H9 (cell line): ENCODE measurements at regions not wholly inside any gene's neighbourhood (a gene's known extent, or its start where the extent isn't known, plus 50 kb on each side); places are given as distances from the start of the nearest gene placed in this dataset.

Experiments used
- DNase-seq: peaks from one replicate; pipeline ENCODE4 v3.0.0-alpha.2; 2017
- H2AFZ ChIP-seq: one replicate; pipeline ENCODE4 v1.6.1; 2013; ENCODE audit warnings: mild to moderate bottlenecking, low read length, control low read depth, moderate library complexity
- H2AK5ac ChIP-seq: 2 replicates; pipeline ENCODE4 v1.6.1; 2013; ENCODE audit warnings: low read length, control low read depth, mixed read lengths; ENCODE audit not compliant: insufficient read length
- H2BK120ac ChIP-seq: one replicate; pipeline ENCODE4 v1.6.1; 2013; ENCODE audit warnings: low read depth, mild to moderate bottlenecking, low read length, control low read depth, inconsistent platforms; ENCODE audit not compliant: poor library complexity, severe bottlenecking
- H2BK12ac ChIP-seq: 2 replicates; pipeline ENCODE4 v1.6.1; 2013; ENCODE audit warnings: low read length, control low read depth, mixed read lengths, low read depth; ENCODE audit not compliant: insufficient read length
- H2BK15ac ChIP-seq: 2 replicates; pipeline ENCODE4 v1.6.1; 2013; ENCODE audit warnings: low read depth, low read length, control low read depth
- H2BK20ac ChIP-seq: one replicate; pipeline ENCODE4 v1.6.1; 2013; ENCODE audit warnings: low read depth, mild to moderate bottlenecking, low read length, control low read depth, inconsistent platforms; ENCODE audit not compliant: poor library complexity, severe bottlenecking
- H2BK5ac ChIP-seq: 2 replicates; pipeline ENCODE4 v1.6.1; 2013; ENCODE audit warnings: low read length, control low read depth, mixed read lengths; ENCODE audit not compliant: insufficient read length
- H3K14ac ChIP-seq: 2 replicates; pipeline ENCODE4 v1.6.1; 2013; ENCODE audit warnings: low read length, control low read depth; ENCODE audit not compliant: insufficient read depth
- H3K18ac ChIP-seq: 2 replicates; pipeline ENCODE4 v1.6.1; 2013; ENCODE audit warnings: low read depth, mild to moderate bottlenecking, mixed read lengths, low read length, control low read depth; ENCODE audit not compliant: insufficient read length
- H3K23ac ChIP-seq: 2 replicates; pipeline ENCODE4 v1.6.1; 2013; ENCODE audit warnings: low read length, control low read depth, mixed read lengths, low read depth; ENCODE audit not compliant: insufficient read length
- H3K23me2 ChIP-seq: 2 replicates; pipeline ENCODE4 v1.6.1; 2013; ENCODE audit warnings: low read depth, mild to moderate bottlenecking, mixed read lengths, low read length, control low read depth; ENCODE audit not compliant: insufficient read length, poor library complexity, severe bottlenecking
- H3K27ac ChIP-seq: 2 replicates; pipeline ENCODE4 v1.5.1; 2013; ENCODE audit warnings: low read length, control low read depth, mixed read lengths, low read depth; ENCODE audit not compliant: insufficient read length
- H3K27me3 ChIP-seq: 2 replicates; pipeline ENCODE4 v1.6.1; 2013; ENCODE audit warnings: low read length, control low read depth, inconsistent platforms; ENCODE audit not compliant: insufficient read depth
- H3K4ac ChIP-seq: 2 replicates; pipeline ENCODE4 v1.6.1; 2013; ENCODE audit warnings: low read depth, mild to moderate bottlenecking, control low read depth, inconsistent platforms, low read length, moderate library complexity
- H3K4me1 ChIP-seq: 2 replicates; pipeline ENCODE4 v1.6.1; 2013; ENCODE audit warnings: low read length, control low read depth, inconsistent platforms; ENCODE audit not compliant: insufficient read depth
- H3K4me2 ChIP-seq: 2 replicates; pipeline ENCODE4 v1.6.1; 2013; ENCODE audit warnings: low read length, control low read depth, mixed read lengths; ENCODE audit not compliant: insufficient read length, insufficient read depth
- H3K56ac ChIP-seq: 2 replicates; pipeline ENCODE4 v1.6.1; 2013; ENCODE audit warnings: low read depth, mild to moderate bottlenecking, mixed read lengths, low read length, control low read depth; ENCODE audit not compliant: insufficient read length
- H3K79me1 ChIP-seq: 2 replicates; pipeline ENCODE4 v1.6.1; 2013; ENCODE audit warnings: low read depth, mild to moderate bottlenecking, moderate library complexity, low read length, control low read depth, inconsistent platforms; ENCODE audit not compliant: insufficient read depth, poor library complexity, severe bottlenecking
- H3K79me2 ChIP-seq: 2 replicates; pipeline ENCODE4 v1.6.1; 2013; ENCODE audit warnings: low read length, control low read depth, inconsistent platforms; ENCODE audit not compliant: insufficient read depth
- H3K9ac ChIP-seq: 2 replicates; pipeline ENCODE4 v1.6.1; 2013; ENCODE audit warnings: low read length, control low read depth, mixed read lengths; ENCODE audit not compliant: insufficient read length; ENCODE audit errors: extremely low read depth
- H3K9me3 ChIP-seq: one replicate; pipeline ENCODE4 v1.6.1; 2013; ENCODE audit warnings: low read depth, low read length, inconsistent platforms; ENCODE audit not compliant: control insufficient read depth
- H3T11ph ChIP-seq: one replicate; pipeline ENCODE4 v1.6.1; 2013; ENCODE audit warnings: mild to moderate bottlenecking, low read length, control low read depth, inconsistent platforms
- H4K20me1 ChIP-seq: one replicate; pipeline ENCODE4 v1.6.1; 2013; ENCODE audit not compliant: control insufficient read depth, insufficient read length, insufficient read depth
- H4K5ac ChIP-seq: 2 replicates; pipeline ENCODE4 v1.6.1; 2013; ENCODE audit warnings: low read depth, mild to moderate bottlenecking, mixed read lengths, low read length, control low read depth; ENCODE audit not compliant: insufficient read length
- H4K8ac ChIP-seq: replicated peaks from 2 replicates; pipeline ENCODE4 v1.6.1; 2013; ENCODE audit warnings: low read length, control low read depth, mixed read lengths, low read depth; ENCODE audit not compliant: insufficient read length
- H4K91ac ChIP-seq: 2 replicates; pipeline ENCODE4 v1.6.1; 2013; ENCODE audit warnings: low read depth, mild to moderate bottlenecking, moderate library complexity, mixed read lengths, low read length, control low read depth; ENCODE audit not compliant: insufficient read length
- H3K27ac Mint-ChIP-seq, 3 experiments: 2 replicates in 2 of 3; 3 replicates in 1 of 3; pipeline ENCODE4 v1.8.0; 2020 to 2021; ENCODE audit warnings: mixed read lengths in 3 of 3, mild to moderate bottlenecking in 1 of 3, moderate library complexity in 1 of 3
- H3K27me3 Mint-ChIP-seq: 2 replicates; pipeline ENCODE4 v1.8.0; 2021; ENCODE audit warnings: low read depth, mild to moderate bottlenecking, moderate library complexity, mixed read lengths
- H3K36me3 Mint-ChIP-seq, 3 experiments: 2 replicates in 2 of 3; 3 replicates in 1 of 3; pipeline ENCODE4 v1.8.0; 2020 to 2021; ENCODE audit warnings: low read depth in 3 of 3, mixed read lengths in 3 of 3; ENCODE audit not compliant: insufficient read depth in 1 of 3
- H3K4me1 Mint-ChIP-seq, 2 experiments: 2 replicates each; pipeline ENCODE4 v1.8.0; 2020; ENCODE audit warnings: mixed read lengths in 2 of 2
- H3K4me3 Mint-ChIP-seq, 2 experiments: 2 replicates in 1 of 2; 3 replicates in 1 of 2; pipeline ENCODE4 v1.8.0; 2020 to 2021; ENCODE audit warnings: mild to moderate bottlenecking in 2 of 2, mixed read lengths in 2 of 2, moderate library complexity in 1 of 2
- H3K9me3 Mint-ChIP-seq, 2 experiments: 2 replicates in 1 of 2; 3 replicates in 1 of 2; pipeline ENCODE4 v1.8.0; 2020; ENCODE audit warnings: mild to moderate bottlenecking in 2 of 2, mixed read lengths in 2 of 2, moderate library complexity in 1 of 2
- CTCF ChIP-seq: fragments of 200-600 bp; sonication (generic); conservative IDR thresholded peaks from 3 replicates; pipeline ENCODE4 v1.8.0; 2021; ENCODE audit warnings: antibody characterized with exemption, mild to moderate bottlenecking
- WGBS: extraction: QIAGEN DNeasy Blood & Tissue Kit; methylation state at CpG from one replicate; pipeline ENCODE4 v1.1.7; 2013; ENCODE audit warnings: missing lambda C conversion rate, low lambda C conversion rate, mixed read lengths; ENCODE audit not compliant: insufficient read length; ENCODE audit errors: extremely low coverage; 5-methylcytosine and 5-hydroxymethylcytosine counted together

DNA sequence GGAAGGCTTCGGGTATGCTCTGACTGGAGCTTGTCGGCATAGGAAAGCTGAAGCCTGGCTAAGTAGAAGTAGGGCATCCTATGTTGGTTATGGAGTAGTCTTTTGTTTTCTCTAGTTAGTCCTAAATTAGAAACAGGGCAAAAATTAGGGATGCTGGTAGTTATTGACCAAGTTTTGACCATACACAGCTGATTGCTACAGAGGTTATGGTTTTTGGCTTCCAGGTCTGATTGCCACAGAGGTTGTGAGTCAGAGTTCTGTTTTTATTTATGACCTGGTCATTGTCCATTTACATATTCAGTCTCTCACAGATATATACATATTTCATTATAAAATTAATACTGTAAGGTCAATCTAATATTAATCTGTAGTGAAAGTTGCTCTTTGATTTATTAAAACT, 219.2 kb downstream of the FSCB start:
- Histone ChIP-seq H3T11ph (no peak overlapping the region), H3K4ac (no peak overlapping the region), H2AFZ (no peak overlapping the region), H4K5ac (no peak overlapping the region), H3K23ac (no peak overlapping the region), H3K56ac (no peak overlapping the region), H3K79me2 (no peaks in the 10 kb centered on the region), H4K20me1 (no peaks in the 10 kb centered on the region), H2BK5ac (no peak overlapping the region), H2BK15ac (no peak overlapping the region), H3K4me1 (no peaks in the 10 kb centered on the region), H2AK5ac (no peak overlapping the region), H3K27ac (no peak overlapping the region), H4K8ac (no peak overlapping the region), H3K79me1 (no peaks in the 10 kb centered on the region), H4K91ac (no peak overlapping the region), H3K9me3 (no peaks in the 10 kb centered on the region), H2BK120ac (no peak overlapping the region), H3K18ac (no peak overlapping the region), H3K27me3 (no peaks in the 10 kb centered on the region), H3K9ac (no peak overlapping the region), H2BK20ac (no peak overlapping the region), H3K14ac (no peak overlapping the region), H3K4me2 (no peak overlapping the region), H2BK12ac (no peak overlapping the region), H3K23me2 (no peaks in the 10 kb centered on the region)
- H3K36me3 Mint-ChIP-seq, result no peaks in the 10 kb centered on the region
- no peaks in the 10 kb centered on the region for H3K4me1 Mint-ChIP-seq
- no peak overlapping the region for H3K4me3 Mint-ChIP-seq
- no peaks in the 10 kb centered on the region for H3K9me3 Mint-ChIP-seq
- WGBS, result no CpG with 5 or more reads among the region's 2 CpGs
- no peak for TF ChIP-seq CTCF
- H3K27ac Mint-ChIP-seq, result no peak overlapping the region
- H3K27me3 Mint-ChIP-seq, result no peaks in the 10 kb centered on the region
- no peak for DNase-seq
